SW480 (cell line): ENCODE measurements at regions not wholly inside any gene's neighbourhood (a gene's known extent, or its start where the extent isn't known, plus 50 kb on each side); places are given as distances from the start of the nearest gene placed in this dataset.

Experiments used
- DNase-seq: peaks from one replicate; pipeline ENCODE4 v3.0.0-alpha.2; 2016; ENCODE audit warnings: low spot score

DNA sequence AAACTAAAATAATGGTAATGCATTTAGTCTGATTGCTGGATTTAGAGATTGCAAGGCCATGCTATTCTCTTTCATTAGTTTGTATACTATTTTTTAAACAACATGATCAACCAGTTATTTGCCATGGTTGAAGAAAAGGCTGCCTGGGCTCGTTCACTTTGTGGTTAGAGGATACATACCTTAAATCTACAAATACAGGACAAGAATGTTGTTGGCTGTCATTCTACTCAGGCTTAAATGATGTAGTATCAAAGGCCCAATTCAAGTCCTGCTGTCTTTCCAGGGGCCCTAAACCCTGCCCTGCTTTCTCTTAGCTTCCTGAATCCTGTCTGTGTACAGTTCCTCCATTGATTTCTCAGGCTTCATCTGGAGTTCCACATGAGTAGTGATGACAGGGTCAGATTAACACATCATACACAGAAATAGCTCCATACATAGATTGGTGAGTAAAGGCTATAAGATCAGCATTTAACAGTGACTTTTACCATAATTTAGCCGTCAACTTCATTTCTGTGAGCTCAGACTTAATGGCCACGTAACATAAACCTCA lies 114.9 kb upstream of the GPRIN3 start:
- DNase-seq = no peak

DNA sequence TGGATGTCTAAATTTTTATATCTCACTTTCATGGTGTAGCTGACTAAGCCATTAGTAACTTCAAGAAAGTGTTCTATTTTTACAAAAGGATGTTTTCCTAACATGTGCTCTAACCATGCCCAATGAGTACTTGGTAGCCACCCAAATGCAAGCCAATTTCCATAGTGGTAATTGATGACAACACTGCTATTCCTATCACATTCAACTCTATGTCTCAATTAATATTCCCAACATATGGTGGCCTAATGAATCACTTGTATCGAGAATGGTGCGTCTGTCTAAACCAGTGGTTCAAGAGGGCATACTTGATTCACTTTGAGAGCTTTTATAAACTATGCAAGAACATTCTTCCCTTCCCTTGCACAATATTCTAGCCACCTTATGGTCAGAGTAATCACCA lies 112.9 kb upstream of the GPRIN3 start:
- no peak for DNase-seq

DNA sequence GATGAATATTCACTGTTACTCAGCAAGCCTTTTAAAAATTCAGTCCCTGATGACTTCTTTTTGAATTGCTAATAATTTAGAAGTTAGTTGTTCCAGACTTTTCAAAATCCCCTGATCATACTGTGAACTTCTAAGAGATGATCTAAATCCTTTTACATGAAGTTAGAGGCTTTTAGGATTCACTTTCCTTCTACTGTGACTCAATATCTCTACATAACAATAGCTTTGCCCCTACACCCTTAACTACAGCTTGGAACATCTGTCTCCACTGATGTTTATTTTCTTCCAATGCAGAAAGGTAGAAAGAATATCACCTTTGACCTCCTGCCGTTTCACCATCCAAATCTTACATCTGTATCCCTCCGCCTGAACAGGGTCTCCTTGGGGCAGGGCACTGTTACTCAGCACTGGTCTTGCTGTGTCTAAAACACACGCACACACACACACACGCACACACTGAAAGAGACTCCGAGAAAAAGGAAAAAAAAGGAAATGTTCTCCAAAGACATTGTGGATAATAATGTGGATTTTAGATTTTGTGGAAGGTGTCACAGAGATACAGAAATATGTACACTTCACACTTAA lies 111.6 kb upstream of the GPRIN3 start:
- DNase-seq = no peak

- DNase-seq = no peak
Measured at GRCh38 chr4:89416960-89417359, 109.4 kb upstream of the GPRIN3 start.

GRCh38 chr4:89413518-89413917 lies 105.9 kb upstream of the GPRIN3 start:
- DNase-seq = no peak

GRCh38 chr4:89411539-89412309 lies 104.1 kb upstream of the GPRIN3 start:
- DNase-seq = no peak

DNA sequence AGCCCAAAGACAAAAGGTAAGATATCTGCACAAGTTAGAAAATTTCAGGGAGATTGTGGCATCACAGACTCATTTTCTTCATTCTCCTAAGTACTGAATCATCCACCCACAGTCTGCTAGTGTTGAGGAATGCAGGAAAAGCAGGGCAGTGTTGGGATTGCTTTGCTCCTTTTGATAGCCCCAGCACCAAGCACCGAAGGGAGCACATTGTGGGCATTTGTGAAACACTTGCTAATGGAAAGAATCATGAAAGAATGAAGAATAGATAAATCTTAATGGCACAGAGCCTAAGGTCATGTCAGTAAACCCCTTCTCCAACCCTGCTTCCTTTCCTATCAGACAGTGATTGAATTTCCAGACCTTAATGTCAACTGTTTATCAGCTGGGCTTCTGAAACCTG lies 103.1 kb upstream of the GPRIN3 start:
- no peak for DNase-seq

- peak; percentile 39 for DNase-seq
Measured at GRCh38 chr4:89404530-89404929, 96.9 kb upstream of the GPRIN3 start.

DNA sequence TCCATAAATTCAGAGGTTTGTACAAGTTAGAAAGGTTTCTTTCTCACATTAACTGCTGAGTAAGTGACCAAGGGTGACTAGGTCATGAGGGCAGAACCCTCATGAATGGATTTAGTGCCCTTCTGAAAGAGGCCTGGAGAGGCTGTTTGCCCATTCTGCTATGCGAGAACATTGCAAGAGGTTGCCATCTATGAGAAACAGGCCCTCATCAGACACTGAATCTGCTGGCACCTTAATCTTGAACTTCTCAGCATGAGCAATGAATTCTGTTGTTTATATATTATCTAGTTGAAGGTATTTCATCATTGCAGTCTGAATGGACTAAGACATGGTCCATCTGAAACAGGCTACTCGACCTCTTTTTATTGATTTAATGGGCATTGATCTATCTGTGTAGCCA lies 96.2 kb upstream of the GPRIN3 start:
- no peak for DNase-seq

GRCh38 chr4:89400287-89401035 lies 92.9 kb upstream of the GPRIN3 start:
- DNase-seq = no peak

- DNase-seq = no peak
Measured at GRCh38 chr4:89398644-89399043, 91.0 kb upstream of the GPRIN3 start.

DNA sequence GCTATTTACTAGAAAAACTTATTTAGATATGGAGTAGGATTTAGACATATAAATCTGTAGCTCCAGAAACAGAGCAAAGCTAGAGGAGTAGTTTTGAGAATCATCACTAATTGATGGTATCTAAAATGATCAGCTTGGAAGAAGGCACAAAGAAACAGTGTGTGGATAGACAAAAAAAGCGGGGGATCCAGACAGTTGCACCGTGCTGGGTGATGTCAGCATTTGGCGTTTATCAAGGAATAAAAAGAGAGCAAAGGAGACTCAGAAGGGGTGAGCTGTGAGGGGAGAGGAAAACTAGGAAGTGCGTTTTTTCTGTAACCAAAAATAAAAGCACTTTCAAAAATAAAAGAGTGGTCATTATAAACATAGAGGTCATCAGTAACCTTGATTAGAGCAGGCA lies 90.5 kb upstream of the GPRIN3 start:
- DNase-seq = no peak

DNA sequence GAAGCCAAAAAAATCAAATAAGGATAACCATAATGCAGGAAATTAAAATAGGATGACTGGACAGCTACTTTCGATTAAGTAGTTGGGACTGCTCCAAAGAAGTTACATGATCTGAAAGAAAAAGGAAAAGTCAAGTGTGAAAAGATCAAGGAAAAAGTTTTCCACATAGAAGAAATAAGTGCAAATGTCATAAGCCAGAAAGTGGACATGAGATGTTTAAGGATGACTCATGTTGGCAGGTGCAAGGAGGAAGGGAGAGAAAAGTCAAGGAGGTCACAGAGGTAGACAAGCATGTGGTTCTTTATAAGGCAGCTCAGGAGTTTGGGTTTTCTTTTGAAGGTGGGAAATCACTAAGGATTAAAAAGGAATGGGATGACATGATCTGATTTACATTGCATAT lies 89.8 kb upstream of the GPRIN3 start:
- no peak for DNase-seq

- no peak for DNase-seq
Measured at GRCh38 chr4:89382439-89382838, 74.8 kb upstream of the GPRIN3 start.

DNA sequence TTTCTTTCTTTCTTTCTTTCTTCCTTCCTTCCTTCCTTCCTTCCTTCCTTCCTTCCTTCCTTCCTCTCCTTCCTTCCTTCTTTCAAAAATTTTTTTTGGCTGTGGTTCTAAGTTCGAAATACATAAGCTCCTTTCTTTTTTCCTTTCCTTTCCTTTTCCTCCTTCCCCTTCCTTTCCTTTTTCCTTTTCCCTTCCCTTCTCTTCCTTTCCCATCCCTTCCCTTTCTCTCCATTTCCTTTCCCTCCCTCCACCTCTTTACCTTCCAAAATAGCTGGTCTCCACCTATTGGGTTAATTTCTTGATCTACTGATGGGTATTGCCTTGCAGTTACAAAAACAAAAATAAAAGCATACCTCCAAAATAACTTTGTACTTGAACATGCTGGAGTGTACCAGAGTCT lies 73.4 kb upstream of the GPRIN3 start:
- DNase-seq = no peak

GRCh38 chr4:89379511-89380044 lies 72.0 kb upstream of the GPRIN3 start:
- DNase-seq = no peak

DNA sequence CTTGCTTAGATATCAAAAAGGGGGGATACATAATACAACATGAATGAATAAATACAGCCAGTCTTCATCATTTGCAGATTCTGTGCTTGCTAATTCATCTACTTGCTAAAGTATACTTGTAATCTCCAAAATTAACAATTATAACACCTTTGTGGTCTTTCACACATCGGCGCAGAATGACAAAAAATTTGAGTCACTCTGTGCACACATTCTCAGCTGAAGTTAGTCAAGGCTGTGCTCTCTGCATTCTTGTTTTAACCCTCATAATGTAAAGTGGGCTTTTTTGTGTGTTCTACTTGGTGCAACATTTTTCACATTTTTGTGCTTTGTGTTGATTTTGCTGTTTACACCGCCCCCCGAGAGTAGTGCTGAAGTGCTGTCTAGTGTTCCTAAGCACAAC lies 65.8 kb upstream of the GPRIN3 start:
- DNase-seq = no peak

DNA sequence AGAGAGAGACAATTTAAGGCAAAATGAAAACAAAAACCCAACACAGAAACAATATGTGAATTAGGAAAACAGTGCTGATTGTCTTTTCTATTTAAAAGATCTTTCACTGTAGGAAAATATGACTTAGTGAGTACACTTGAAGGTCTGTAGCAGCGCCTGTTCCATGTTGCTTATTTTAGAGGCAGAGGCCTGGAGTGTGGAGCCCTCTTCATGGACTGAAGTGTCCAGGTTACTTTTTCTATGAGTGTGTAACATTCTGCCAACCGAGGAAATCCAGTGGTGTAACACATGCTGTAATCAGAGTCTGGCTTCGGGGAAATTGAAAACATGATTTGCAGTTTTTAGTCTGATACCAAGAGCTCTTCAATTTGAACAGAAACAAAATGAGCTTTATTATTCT lies 64.0 kb upstream of the GPRIN3 start:
- DNase-seq = no peak

GRCh38 chr4:89369581-89369980 lies 62.0 kb upstream of the GPRIN3 start:
- DNase-seq = no peak

DNA sequence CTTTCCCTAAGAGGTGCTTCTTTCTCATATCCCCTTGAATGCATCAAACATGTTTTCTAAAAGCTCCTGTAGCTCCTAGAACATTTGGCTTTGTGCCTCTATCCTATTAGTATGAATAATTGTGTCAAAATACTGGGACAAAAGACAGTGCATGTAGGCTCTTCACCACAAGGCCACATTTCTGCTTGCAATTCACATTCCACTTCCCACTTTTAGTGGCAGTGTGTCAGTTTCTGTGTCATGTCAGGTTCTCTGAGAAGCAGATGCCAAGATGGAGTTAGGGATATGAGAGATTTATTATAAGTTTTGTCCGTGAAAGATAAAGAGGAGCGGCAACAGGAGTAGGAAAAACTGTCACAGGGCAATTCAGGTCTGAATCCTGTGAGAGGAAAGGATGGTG lies 61.3 kb upstream of the GPRIN3 start:
- no peak for DNase-seq

- no peak for DNase-seq
Measured at GRCh38 chr4:89365776-89366175, 58.2 kb upstream of the GPRIN3 start.

DNA sequence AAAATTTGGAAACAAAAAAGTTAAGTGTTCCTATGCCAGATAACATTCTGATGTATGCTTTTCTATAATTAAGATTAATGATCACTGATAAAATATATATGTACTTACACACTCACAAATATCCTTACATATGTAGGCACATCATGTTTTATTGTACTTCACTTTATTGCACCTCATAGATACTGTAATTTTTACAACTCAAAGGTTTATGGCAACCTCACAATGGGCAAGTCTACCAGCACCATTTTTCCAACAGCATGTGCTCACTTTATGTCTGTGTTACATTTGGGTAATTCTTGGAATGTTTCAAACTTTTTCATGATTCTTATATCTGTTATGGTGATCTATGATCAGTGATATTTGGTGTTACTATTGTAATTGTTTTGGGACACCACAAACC lies 57.8 kb upstream of the GPRIN3 start:
- no peak for DNase-seq

GRCh38 chr4:89364541-89364940 lies 56.9 kb upstream of the GPRIN3 start:
- no peak for DNase-seq
